Breast epithelium (tissue), 4 donors: ENCODE measurements at regions not wholly inside any gene's neighbourhood (a gene's known extent, or its start where the extent isn't known, plus 50 kb on each side); places are given as distances from the start of the nearest gene placed in this dataset.

ENCODE experiments used
- DNase-seq, 2 donors: peaks; one replicate each; pipeline ENCODE4 v3.0.0-alpha.2; 2019; ENCODE audit warnings: low spot score in 2 of 2
- H3K27ac ChIP-seq, 2 donors: fragments of 200-600 bp; sonication (generic) in 1 of 2; one replicate each; pipeline ENCODE4 v1.5.1; 2016 to 2019; ENCODE audit warnings: mild to moderate bottlenecking in 1 of 2
- H3K27me3 ChIP-seq, 2 donors: fragments of 200-600 bp; sonication (generic) in 1 of 2; one replicate each; pipeline versions ENCODE4 v1.5.1 to v1.6.0; 2017 to 2019; ENCODE audit warnings: control low read depth in 1 of 2, mild to moderate bottlenecking in 1 of 2
- H3K36me3 ChIP-seq: fragments of 200-600 bp; one replicate; pipeline ENCODE4 v1.5.1; 2019
- H3K4me1 ChIP-seq, 2 donors: fragments of 200-600 bp; sonication (generic); one replicate each; pipeline ENCODE4 v1.5.1; 2016 to 2019; ENCODE audit warnings: control low read depth in 1 of 2
- H3K4me3 ChIP-seq, 3 donors: fragments of 200-600 bp; sonication (generic); 1 replicate in 2 of 3; 2 replicates in 1 of 3; pipeline ENCODE4 v1.5.1; 2016 to 2019; ENCODE audit warnings: mild to moderate bottlenecking in 3 of 3, moderate library complexity in 2 of 3
- H3K9me3 ChIP-seq, 2 donors: fragments of 200-600 bp; sonication (generic) in 1 of 2; one replicate each; pipeline ENCODE4 v1.5.1; 2016 to 2019; ENCODE audit warnings: control low read depth in 1 of 2
- CTCF ChIP-seq, 3 donors: fragments of 450-650 bp; IDR thresholded peaks; one replicate each; pipeline ENCODE4 v1.5.1; 2016 to 2017; ENCODE audit warnings: antibody characterized with exemption in 3 of 3, mild to moderate bottlenecking in 3 of 3, moderate library complexity in 3 of 3
- POLR2A ChIP-seq: fragments of 450-650 bp; IDR thresholded peaks from one replicate; pipeline ENCODE4 v1.6.1; 2016; ENCODE audit warnings: antibody characterized with exemption, mild to moderate bottlenecking, moderate library complexity
- POLR2AphosphoS5 ChIP-seq, 3 donors: sonication (generic); formaldehyde crosslinking; IDR thresholded peaks; one replicate each; pipeline ENCODE4 v1.6.1; 2017; ENCODE audit warnings: antibody characterized with exemption in 3 of 3
- intact Hi-C: fragments of 100-400 bp; cut with DNase I; formaldehyde crosslinking; loops from one replicate; pipeline ENCODE4 v1.15.1; 2023; ENCODE audit warnings: low total_unique reads

GRCh38 chr20:39108746-39109145 is 146.6 kb downstream of the DHX35 start:
- H3K27me3 ChIP-seq, result peaks cover 0 to 31% of the 10 kb centered on the region in 2 donors

GRCh38 chr20:39107741-39108140 is 145.6 kb downstream of the DHX35 start:
- TF ChIP-seq POLR2A (no peak), POLR2AphosphoS5 (IDR thresholded peaks at IDR 0.05) (no peak)
- Histone ChIP-seq H3K27ac (no peak overlapping the region), H3K4me3 (no peak overlapping the region), H3K27me3 (peaks cover 0 to 31% of the 10 kb centered on the region in 2 donors), H3K9me3 (peaks cover 0 to 8% of the 10 kb centered on the region in 2 donors), H3K36me3 (no peaks in the 10 kb centered on the region), H3K4me1 (no peaks in the 10 kb centered on the region)
- intact Hi-C loops, result no loop called here
- no peak for DNase-seq

More at GRCh38 chr20:39108746-39109145, 146.6 kb downstream of the DHX35 start:
- TF ChIP-seq POLR2AphosphoS5 (IDR thresholded peaks at IDR 0.05), result no peak
- no peak for TF ChIP-seq POLR2A
- TF ChIP-seq CTCF (IDR thresholded peaks at IDR 0.05), result no peak
- intact Hi-C loops, result no loop called here
- Histone ChIP-seq H3K36me3 (no peaks in the 10 kb centered on the region), H3K27ac (no peak overlapping the region), H3K4me1 (no peaks in the 10 kb centered on the region), H3K9me3 (peaks cover 0 to 3% of the 10 kb centered on the region in 2 donors), H3K4me3 (no peak overlapping the region)
- no peak for DNase-seq

- DNase-seq, result no peak
- Histone ChIP-seq H3K4me3 (no peak overlapping the region), H3K36me3 (no peaks in the 10 kb centered on the region), H3K27ac (no peak overlapping the region), H3K9me3 (peaks cover 0 to 8% of the 10 kb centered on the region in 2 donors), H3K27me3 (peaks cover 0 to 29% of the 10 kb centered on the region in 2 donors), H3K4me1 (no peaks in the 10 kb centered on the region)
- intact Hi-C loops, result no loop called here
- TF ChIP-seq CTCF (IDR thresholded peaks at IDR 0.05) (no peak), POLR2AphosphoS5 (IDR thresholded peaks at IDR 0.05) (no peak), POLR2A (no peak)
These were observed 144.6 kb downstream of the DHX35 start for GRCh38 chr20:39106791-39107190.

- Histone ChIP-seq H3K4me3 (no peak overlapping the region), H3K9me3 (peaks cover 0 to 8% of the 10 kb centered on the region in 2 donors), H3K4me1 (no peaks in the 10 kb centered on the region), H3K36me3 (no peaks in the 10 kb centered on the region), H3K27me3 (peaks cover 0 to 23% of the 10 kb centered on the region in 2 donors), H3K27ac (no peak overlapping the region)
- DNase-seq, result no peak
- TF ChIP-seq CTCF (IDR thresholded peaks at IDR 0.05), result no peak
- intact Hi-C loops, result no loop called here
These were observed 143.4 kb downstream of the DHX35 start for GRCh38 chr20:39105551-39105950.

GRCh38 chr20:39103732-39104131 is 141.6 kb downstream of the DHX35 start:
- no peak for DNase-seq
- H3K27ac ChIP-seq, result no peak overlapping the region
- H3K36me3 ChIP-seq, result no peaks in the 10 kb centered on the region
- H3K4me3 ChIP-seq, result no peak overlapping the region
- peaks cover 0 to 6% of the 10 kb centered on the region in 2 donors for H3K27me3 ChIP-seq
- peaks cover 0 to 8% of the 10 kb centered on the region in 2 donors for H3K9me3 ChIP-seq
- no peak for TF ChIP-seq CTCF (IDR thresholded peaks at IDR 0.05)
- H3K4me1 ChIP-seq, result no peaks in the 10 kb centered on the region
- intact Hi-C loops, result no loop called here

GRCh38 chr20:39103305-39103704 is 141.2 kb downstream of the DHX35 start:
- Histone ChIP-seq H3K27me3 (peaks cover 0 to 3% of the 10 kb centered on the region in 2 donors), H3K9me3 (peaks cover 0 to 8% of the 10 kb centered on the region in 2 donors), H3K4me1 (no peaks in the 10 kb centered on the region), H3K4me3 (no peak overlapping the region), H3K27ac (no peak overlapping the region), H3K36me3 (no peaks in the 10 kb centered on the region)
- DNase-seq, result no peak
- intact Hi-C loops, result no loop called here
- no peak for TF ChIP-seq POLR2A
- TF ChIP-seq CTCF (IDR thresholded peaks at IDR 0.05), result no peak
- no peak for TF ChIP-seq POLR2AphosphoS5 (IDR thresholded peaks at IDR 0.05)
